Activated naive CD4-positive, alpha-beta T cell treated with Interleukin-2 at 50 U/mL for 16 hours (primary cell): ENCODE measurements at regions not wholly inside any gene's neighbourhood (a gene's known extent, or its start where the extent isn't known, plus 50 kb on each side); places are given as distances from the start of the nearest gene placed in this dataset.

Experiments used
- DNase-seq: peaks from one replicate; pipeline ENCODE4 v3.0.0-alpha.2; 2020

- no peak for DNase-seq
Observed at GRCh38 chr1:39141925-39142324, 62.6 kb upstream of the MACF1 start.

- DNase-seq, result no peak
Observed at GRCh38 chr1:39142401-39143060, 62.0 kb upstream of the MACF1 start.

- DNase-seq, result no peak
Observed at GRCh38 chr1:39144924-39145323, 59.6 kb upstream of the MACF1 start.

- DNase-seq, result no peak
Observed at GRCh38 chr1:39145331-39145965, 59.0 kb upstream of the MACF1 start.

GRCh38 chr1:39146681-39147080 is 57.8 kb upstream of the MACF1 start:
- no peak for DNase-seq

- DNase-seq, result no peak
Observed at GRCh38 chr1:39147099-39148025, 57.1 kb upstream of the MACF1 start.

GRCh38 chr1:39148942-39149341 is 55.6 kb upstream of the MACF1 start:
- DNase-seq, result no peak

- DNase-seq, result no peak
Observed at GRCh38 chr1:39149509-39149908, 55.0 kb upstream of the MACF1 start.

GRCh38 chr1:39150779-39151178 is 53.7 kb upstream of the MACF1 start:
- DNase-seq, result no peak

- no peak for DNase-seq
Observed at GRCh38 chr1:39151267-39151666, 53.2 kb upstream of the MACF1 start.

GRCh38 chr1:39152923-39153322 is 51.6 kb upstream of the MACF1 start:
- DNase-seq, result no peak

GRCh38 chr1:39153684-39154083 is 50.8 kb upstream of the MACF1 start:
- no peak for DNase-seq

GRCh38 chr1:39154553-39155421 is 49.7 kb upstream of the MACF1 start:
- no peak for DNase-seq
